Choroid plexus epithelial cell (primary cell): ENCODE measurements at regions not wholly inside any gene's neighbourhood (a gene's known extent, or its start where the extent isn't known, plus 50 kb on each side); places are given as distances from the start of the nearest gene placed in this dataset.

ENCODE experiments used
- DNase-seq: peaks from one replicate; pipeline ENCODE4 v3.0.0-alpha.2; 2010; ENCODE audit warnings: low read depth
- H3K4me3 ChIP-seq: 2 replicates; pipeline ENCODE4 v1.5.1; 2011; ENCODE audit warnings: low read depth, mild to moderate bottlenecking, control low read depth, low read length, moderate library complexity
- CTCF ChIP-seq: conservative IDR thresholded peaks from 2 replicates; pipeline ENCODE4 v1.5.1; 2011; ENCODE audit warnings: low read depth, mild to moderate bottlenecking, control low read depth, inconsistent platforms, low read length, moderate library complexity

DNA sequence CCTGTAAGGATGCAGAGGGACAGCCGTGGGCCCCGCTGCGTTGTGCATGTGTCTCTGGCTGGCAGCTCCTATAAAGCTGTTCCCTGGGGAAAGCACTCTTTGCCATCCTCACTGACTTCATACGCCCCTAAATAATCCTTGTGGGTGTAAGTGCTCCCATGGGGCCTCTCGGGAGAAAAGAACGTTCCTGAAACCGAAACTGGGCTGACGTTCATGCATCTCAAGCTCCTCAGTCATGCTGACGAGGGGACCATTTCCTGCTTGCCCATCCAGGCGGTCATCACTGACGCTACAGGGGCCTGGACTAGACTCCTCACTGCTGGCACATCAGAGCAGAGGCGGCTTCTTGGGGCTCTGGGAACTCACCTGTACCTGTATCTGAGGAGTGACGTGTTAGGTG, 73.1 kb upstream of the USP24 start:
- no peak overlapping the region for H3K4me3 ChIP-seq
- DNase-seq: no peak
- TF ChIP-seq CTCF: no peak

- no peak for DNase-seq
- H3K4me3 ChIP-seq: no peak overlapping the region
- TF ChIP-seq CTCF: no peak
Measured at GRCh38 chr1:55287723-55288122, 72.6 kb upstream of the USP24 start.

DNA sequence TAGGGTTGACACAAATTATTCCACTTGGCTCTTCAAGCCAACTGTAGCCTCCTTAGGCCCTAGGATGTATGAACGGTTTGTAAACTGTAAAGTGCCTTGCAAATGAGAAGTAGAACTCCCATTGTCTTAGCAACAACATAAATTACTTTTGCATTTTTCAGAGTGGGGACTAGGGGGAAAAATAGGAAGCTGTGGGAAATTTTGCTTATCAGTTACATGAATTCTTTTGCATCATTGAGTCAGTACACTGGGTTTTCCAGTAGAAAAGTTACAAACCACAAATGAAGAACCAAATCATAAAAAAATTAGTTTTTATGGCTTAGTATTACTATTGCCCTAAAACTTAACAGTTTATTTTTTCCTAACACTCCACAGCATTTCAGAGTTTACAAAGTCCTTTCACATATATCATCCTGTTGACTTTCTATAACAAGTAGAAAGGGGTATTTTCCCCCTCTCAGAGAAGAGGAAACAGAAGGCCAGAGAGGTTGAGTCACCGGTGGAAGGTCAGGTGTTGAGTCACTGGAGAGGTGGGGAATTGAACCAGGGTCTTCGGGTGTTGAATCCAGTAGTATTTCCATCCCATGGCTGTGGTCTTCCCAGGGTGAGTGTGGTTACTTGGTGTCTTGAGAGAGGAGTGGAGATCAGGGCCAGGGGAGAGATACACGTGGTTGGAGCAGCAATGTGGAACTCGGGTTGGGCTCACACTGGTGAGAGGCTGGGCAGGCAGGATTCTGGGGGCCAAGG, 71.9 kb upstream of the USP24 start:
- H3K4me3 ChIP-seq: no peak overlapping the region
- DNase-seq: no peak
- TF ChIP-seq CTCF: no peak

GRCh38 chr1:55285834-55286233, 70.7 kb upstream of the USP24 start:
- no peak for DNase-seq
- no peak for TF ChIP-seq CTCF

DNA sequence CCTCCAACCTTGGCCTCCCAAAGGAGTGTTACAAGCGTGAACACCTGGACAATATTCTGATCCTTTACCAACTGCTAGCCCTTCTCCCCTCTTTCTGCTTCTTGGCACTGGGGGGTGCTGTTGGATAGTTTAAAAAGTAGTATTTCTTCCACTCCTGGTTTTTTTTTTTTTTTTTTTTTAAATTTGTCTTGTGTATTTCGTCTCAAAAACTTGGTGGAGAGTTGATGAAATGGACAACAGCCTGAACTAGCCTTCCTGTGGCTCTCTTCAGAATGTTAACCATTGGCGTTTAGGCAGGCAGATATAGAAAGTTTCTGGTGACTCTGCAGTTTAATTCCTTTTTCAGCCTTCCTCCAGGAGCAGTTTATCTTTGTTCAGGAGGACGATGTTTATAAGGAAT, 69.7 kb upstream of the USP24 start:
- H3K4me3 ChIP-seq: no peak overlapping the region
- peak; percentile 72 for DNase-seq
- peak; percentile 76 for TF ChIP-seq CTCF

More at GRCh38 chr1:55285834-55286233, 70.7 kb upstream of the USP24 start:
- no peak overlapping the region for H3K4me3 ChIP-seq

DNA sequence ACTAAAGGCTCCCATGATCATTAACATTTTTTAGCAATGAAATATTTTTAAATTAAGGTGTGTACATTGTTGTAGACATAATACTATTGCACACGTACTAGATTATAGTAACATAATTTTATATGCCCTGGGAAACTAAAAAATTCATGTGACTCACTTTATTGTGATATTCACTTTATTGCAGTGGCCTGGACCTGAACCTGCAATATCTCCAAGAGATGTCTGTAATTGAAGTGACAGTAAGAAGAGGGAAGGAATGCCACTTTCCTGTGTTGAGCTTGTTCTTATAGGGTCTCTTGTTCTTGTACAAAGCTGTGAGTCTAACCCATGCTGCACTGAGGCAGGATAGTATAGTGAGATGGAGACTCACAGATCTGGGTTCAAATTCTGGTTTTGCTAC, 66.9 kb upstream of the USP24 start:
- DNase-seq: no peak
- no peak overlapping the region for H3K4me3 ChIP-seq
- TF ChIP-seq CTCF: no peak

DNA sequence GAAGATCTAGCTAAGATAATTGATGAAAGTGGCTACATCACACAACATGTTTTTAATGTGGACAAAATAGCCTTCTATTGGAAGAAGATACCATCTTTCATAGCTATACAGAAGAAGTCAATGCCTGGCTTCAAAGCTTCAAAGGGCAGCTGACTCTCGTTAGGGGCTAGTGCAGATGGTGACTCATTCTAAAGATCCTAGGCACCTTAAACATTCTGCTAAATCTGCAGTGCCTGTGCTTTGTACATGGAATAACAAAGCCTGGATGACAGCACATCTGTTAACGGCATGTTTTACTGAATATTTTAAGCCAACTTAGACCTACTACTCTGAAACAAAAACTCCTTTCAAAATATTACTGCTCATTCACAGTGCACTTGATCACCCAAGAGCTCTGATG, 65.6 kb upstream of the USP24 start:
- TF ChIP-seq CTCF: no peak
- DNase-seq: peak; percentile 44
- no peak overlapping the region for H3K4me3 ChIP-seq
